Calu3 (cell line): ENCODE measurements at regions not wholly inside any gene's neighbourhood (a gene's known extent, or its start where the extent isn't known, plus 50 kb on each side); places are given as distances from the start of the nearest gene placed in this dataset.

Experiments used
- BruUV-seq: library from RNA; stranded (reverse); fragments of 400-500 nt; replicated peaks from 2 replicates; lab custom pipeline; 2021; lab: Mats Ljungman, UMichigan
- CTCF ChIA-PET: fragments of 300-600 bp; sonication (Branson Sonifier 250); formaldehyde crosslinking; loops from one replicate; lab custom pipeline; 2022; ENCODE audit warnings: antibody characterized with exemption; lab: Charles Lee
- DNase-seq: peaks from one replicate; pipeline ENCODE4 v3.0.0; 2022
- H3K27ac Mint-ChIP-seq: one replicate; pipeline ENCODE4 v1.8.0; 2022; ENCODE audit warnings: mixed read lengths; ENCODE audit not compliant: unreplicated experiment
- H3K27me3 Mint-ChIP-seq: one replicate; pipeline ENCODE4 v1.8.0; 2022; ENCODE audit warnings: mixed read lengths; ENCODE audit not compliant: unreplicated experiment
- H3K36me3 Mint-ChIP-seq: one replicate; pipeline ENCODE4 v1.8.0; 2022; ENCODE audit warnings: mild to moderate bottlenecking, moderate library complexity, mixed read lengths; ENCODE audit not compliant: insufficient read depth, unreplicated experiment
- H3K4me1 Mint-ChIP-seq: one replicate; pipeline ENCODE4 v1.8.0; 2022; ENCODE audit warnings: mild to moderate bottlenecking, low read depth, mixed read lengths; ENCODE audit not compliant: unreplicated experiment
- H3K4me3 Mint-ChIP-seq: one replicate; pipeline ENCODE4 v1.8.0; 2022; ENCODE audit warnings: mild to moderate bottlenecking, low read depth, moderate library complexity, mixed read lengths; ENCODE audit not compliant: unreplicated experiment
- H3K9me3 Mint-ChIP-seq: one replicate; pipeline ENCODE4 v1.8.0; 2022; ENCODE audit warnings: low read depth, mixed read lengths; ENCODE audit not compliant: unreplicated experiment
- CTCF ChIP-seq: fragments of 200-600 bp; IDR thresholded peaks from one replicate; pipeline ENCODE4 v1.8.0; 2022; ENCODE audit warnings: antibody characterized with exemption; ENCODE audit not compliant: unreplicated experiment
- intact Hi-C: fragments of 100-400 bp; cut with micrococcal nuclease; formaldehyde crosslinking; loops from one replicate; pipeline ENCODE4 v1.10.0; 2022; ENCODE audit not compliant: unreplicated experiment

GRCh38 chr3:132116601-132117000, 81.8 kb upstream of the CPNE4 start:
- no TSS peak for BruUV-seq
- Mint-ChIP-seq H3K9me3 (peaks cover 6% of the 10 kb centered on the region), H3K4me3 (no peak overlapping the region), H3K27ac (no peak overlapping the region), H3K27me3 (no peaks in the 10 kb centered on the region), H3K36me3 (no peaks in the 10 kb centered on the region), H3K4me1 (peaks cover 41% of the 10 kb centered on the region)
- DNase-seq, result no peak
- intact Hi-C loops, result no loop called here
- no peak for TF ChIP-seq CTCF
- CTCF ChIA-PET, result no interaction called here

- H3K4me3 Mint-ChIP-seq, result no peak overlapping the region
- CTCF ChIA-PET, result no interaction called here
- H3K27ac Mint-ChIP-seq, result no peak overlapping the region
- intact Hi-C loops, result no loop called here
- H3K9me3 Mint-ChIP-seq, result peaks cover 3% of the 10 kb centered on the region
- BruUV-seq, result no TSS peak
- TF ChIP-seq CTCF, result no peak
- DNase-seq, result peak; percentile 20
- no peaks in the 10 kb centered on the region for H3K36me3 Mint-ChIP-seq
- peaks cover 32% of the 10 kb centered on the region for H3K4me1 Mint-ChIP-seq
- no peaks in the 10 kb centered on the region for H3K27me3 Mint-ChIP-seq
Observed at GRCh38 chr3:132117642-132118041, 82.8 kb upstream of the CPNE4 start.

- no peak for TF ChIP-seq CTCF
- no peak for DNase-seq
- Mint-ChIP-seq H3K36me3 (no peaks in the 10 kb centered on the region), H3K27me3 (no peaks in the 10 kb centered on the region), H3K4me3 (no peak overlapping the region), H3K9me3 (peaks cover 3% of the 10 kb centered on the region), H3K4me1 (peaks cover 19% of the 10 kb centered on the region), H3K27ac (no peak overlapping the region)
- intact Hi-C loops, result no loop called here
- BruUV-seq, result no TSS peak
- CTCF ChIA-PET, result interaction anchor here (1.4 kb wide), 1 partner anchor 17 kb away, joined by 5 read pairs; no protein-coding TSS in a partner anchor
Observed at GRCh38 chr3:132119531-132119930, 84.7 kb upstream of the CPNE4 start.

GRCh38 chr3:132124096-132124495, 89.3 kb upstream of the CPNE4 start:
- BruUV-seq, result no TSS peak
- CTCF ChIA-PET, result no interaction called here
- Mint-ChIP-seq H3K27ac (no peak overlapping the region), H3K27me3 (no peaks in the 10 kb centered on the region), H3K9me3 (peaks cover 3% of the 10 kb centered on the region), H3K4me3 (no peak overlapping the region), H3K4me1 (peaks cover 15% of the 10 kb centered on the region), H3K36me3 (no peaks in the 10 kb centered on the region)
- DNase-seq, result no peak
- TF ChIP-seq CTCF, result no peak
- intact Hi-C loops, result no loop called here
